Muscle layer of duodenum (tissue), 2 donors: ENCODE measurements at regions not wholly inside any gene's neighbourhood (a gene's known extent, or its start where the extent isn't known, plus 50 kb on each side); places are given as distances from the start of the nearest gene placed in this dataset.
A peak's percentile ranks its signal among the peaks of the same experiment; 100 is the strongest.

Experiments
- H3K27ac ChIP-seq: one replicate; pipeline ENCODE4 v1.7.0; 2013; ENCODE audit warnings: mild to moderate bottlenecking, low read length
- H3K27me3 ChIP-seq: one replicate; pipeline ENCODE4 v1.7.0; 2013; ENCODE audit warnings: low read depth, mild to moderate bottlenecking, control low read depth, low read length
- H3K36me3 ChIP-seq, 2 donors: one replicate each; pipeline ENCODE4 v1.7.0; 2013; ENCODE audit warnings: low read length in 2 of 2, control low read depth in 1 of 2, mild to moderate bottlenecking in 1 of 2; ENCODE audit not compliant: insufficient read depth in 2 of 2, control insufficient read depth in 1 of 2
- H3K4me1 ChIP-seq, 2 donors: one replicate each; pipeline ENCODE4 v1.7.0; 2013; ENCODE audit warnings: low read length in 2 of 2, mild to moderate bottlenecking in 2 of 2, control low read depth in 1 of 2, moderate library complexity in 1 of 2; ENCODE audit not compliant: insufficient read depth in 2 of 2, control insufficient read depth in 1 of 2
- H3K4me3 ChIP-seq, 2 donors: one replicate each; pipeline ENCODE4 v1.7.0; 2013; ENCODE audit warnings: low read length in 2 of 2, low read depth in 1 of 2, mild to moderate bottlenecking in 1 of 2
- H3K9me3 ChIP-seq, 2 donors: one replicate each; pipeline ENCODE4 v1.7.0; 2013; ENCODE audit warnings: low read length in 2 of 2, control low read depth in 1 of 2, mild to moderate bottlenecking in 1 of 2; ENCODE audit not compliant: control insufficient read depth in 1 of 2
- donor health status: healthy.

DNA sequence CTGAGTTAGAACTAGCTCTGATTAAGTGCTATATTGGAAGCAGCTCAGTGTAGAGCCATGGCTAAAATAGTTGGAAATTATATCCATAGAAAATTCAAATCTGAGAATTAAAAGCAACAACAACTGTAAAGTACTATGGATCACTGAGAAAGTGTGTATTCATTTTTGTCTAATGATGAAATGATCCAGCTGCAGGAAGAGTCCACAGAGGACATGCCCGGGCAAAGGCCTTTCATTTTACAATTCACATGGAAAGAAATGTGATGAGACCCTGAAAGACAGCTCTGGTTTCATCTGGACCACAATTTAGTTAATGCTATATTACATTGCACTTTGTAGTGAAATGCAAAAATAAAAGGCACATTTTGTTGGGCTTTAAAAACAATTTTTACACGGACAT is 196.8 kb upstream of the FAT1 start:
- Histone ChIP-seq H3K36me3 (no peaks in the 10 kb centered on the region), H3K27me3 (no peaks in the 10 kb centered on the region), H3K9me3 (no peaks in the 10 kb centered on the region), H3K4me3 (no peak overlapping the region), H3K4me1 (no peaks in the 10 kb centered on the region), H3K27ac (no peak overlapping the region)

DNA sequence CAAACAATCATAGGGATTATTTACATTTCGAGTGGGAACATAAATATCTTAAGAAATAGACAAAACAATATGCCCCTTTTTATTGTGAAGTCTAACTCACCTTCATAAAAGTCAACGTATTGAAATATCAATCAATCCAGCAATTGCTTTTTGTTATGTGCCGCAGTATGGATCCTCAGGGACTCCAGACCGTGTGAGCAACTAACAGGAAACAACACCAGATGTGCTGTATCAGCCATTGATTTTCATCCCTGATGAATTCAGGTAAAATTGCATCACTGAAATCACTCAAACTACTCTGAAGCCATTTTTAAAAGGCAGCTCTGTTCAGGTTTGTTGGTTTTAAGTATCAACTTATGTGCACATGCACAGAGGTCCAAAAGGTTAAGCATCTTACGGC is 197.3 kb upstream of the FAT1 start:
- Histone ChIP-seq H3K36me3 (no peaks in the 10 kb centered on the region), H3K4me3 (no peak overlapping the region), H3K27ac (peak overlapping the region; percentile 19), H3K9me3 (no peaks in the 10 kb centered on the region), H3K27me3 (no peaks in the 10 kb centered on the region), H3K4me1 (no peaks in the 10 kb centered on the region)

DNA sequence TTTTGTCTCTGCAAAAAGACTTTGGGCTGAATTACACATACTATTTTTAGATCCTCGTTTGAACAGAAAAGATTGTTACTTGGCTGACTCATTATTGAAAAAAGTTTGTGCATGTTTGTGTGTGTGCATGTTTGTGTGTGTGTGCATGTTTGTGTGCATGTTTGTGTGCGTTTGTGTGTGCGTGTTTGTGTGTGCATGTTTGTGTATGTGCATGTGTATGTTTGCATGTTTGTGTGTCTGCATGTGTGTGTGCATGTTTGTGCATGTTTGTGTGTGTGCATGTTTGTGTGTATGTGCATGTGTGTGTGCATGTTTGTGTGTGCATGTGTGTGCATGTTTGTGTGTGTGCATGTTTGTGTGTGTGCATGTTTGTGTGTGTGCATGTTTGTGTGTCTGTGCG is 201.1 kb upstream of the FAT1 start:
- H3K27me3 ChIP-seq = no peaks in the 10 kb centered on the region
- H3K4me3 ChIP-seq = no peak overlapping the region
- H3K4me1 ChIP-seq = no peaks in the 10 kb centered on the region
- H3K9me3 ChIP-seq = no peaks in the 10 kb centered on the region
- H3K27ac ChIP-seq = no peak overlapping the region
- H3K36me3 ChIP-seq = no peaks in the 10 kb centered on the region

DNA sequence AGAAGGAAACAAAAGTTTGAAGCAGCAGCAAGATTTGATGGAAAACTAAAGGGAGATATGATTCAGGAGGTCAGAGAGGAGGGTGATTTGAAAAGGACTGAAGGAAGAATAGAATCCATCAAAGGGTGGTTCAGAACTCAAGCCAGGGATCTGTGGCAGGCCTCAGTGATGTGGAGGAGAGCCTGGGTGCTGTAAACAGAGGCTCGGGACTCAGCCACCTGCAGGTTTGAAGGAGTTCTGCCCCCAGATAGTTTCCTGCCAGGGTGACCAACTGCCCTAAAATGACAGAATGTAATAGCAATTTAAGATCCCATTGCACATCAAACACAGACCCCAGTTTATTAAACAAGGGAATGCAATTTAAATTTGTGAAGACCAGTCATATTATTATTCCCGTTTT is 204.0 kb upstream of the FAT1 start:
- Histone ChIP-seq H3K4me1 (no peaks in the 10 kb centered on the region), H3K9me3 (no peaks in the 10 kb centered on the region), H3K4me3 (no peak overlapping the region), H3K27ac (no peak overlapping the region), H3K36me3 (no peaks in the 10 kb centered on the region), H3K27me3 (no peaks in the 10 kb centered on the region)

DNA sequence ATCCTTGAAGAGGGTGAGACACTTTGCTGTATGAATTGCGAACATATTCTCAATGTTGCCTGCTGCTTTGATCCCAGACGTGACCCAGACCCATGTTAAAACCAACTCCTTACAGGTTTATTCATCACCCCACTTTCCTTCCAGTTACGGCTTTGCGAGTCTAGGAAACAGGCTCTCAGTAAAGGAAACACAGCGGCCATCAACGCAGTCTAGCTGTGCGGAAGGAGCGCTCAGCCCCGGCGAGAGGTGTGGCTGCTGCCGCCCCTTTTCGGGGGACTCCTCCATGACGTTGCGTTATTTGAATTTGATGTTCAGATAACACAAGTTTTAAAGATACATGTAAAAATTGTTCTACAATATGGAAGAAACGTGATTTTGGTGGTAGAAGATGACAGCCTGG is 206.4 kb upstream of the FAT1 start:
- Histone ChIP-seq H3K4me3 (no peak overlapping the region), H3K9me3 (no peaks in the 10 kb centered on the region), H3K27ac (no peak overlapping the region), H3K36me3 (no peaks in the 10 kb centered on the region), H3K27me3 (no peaks in the 10 kb centered on the region), H3K4me1 (peaks cover 0 to 5% of the 10 kb centered on the region in 2 donors)

DNA sequence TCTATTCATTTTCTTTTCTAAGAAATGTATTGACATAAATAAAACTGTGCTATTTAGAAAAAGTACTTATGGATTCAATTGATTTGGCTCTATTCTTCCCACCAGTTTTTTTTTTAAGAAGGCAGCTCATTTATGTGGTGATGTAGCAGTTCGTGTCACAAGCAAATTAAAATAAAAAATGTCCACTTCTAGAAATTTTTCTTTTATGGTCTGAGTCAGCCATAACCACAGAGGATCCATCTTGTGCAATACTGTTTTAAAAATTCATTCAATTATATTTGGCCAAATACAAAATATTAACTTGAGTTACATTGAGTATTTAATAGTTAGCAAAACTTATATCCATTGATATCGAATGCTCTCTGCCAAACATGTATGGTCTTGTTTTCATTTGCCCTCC is 207.9 kb upstream of the FAT1 start:
- Histone ChIP-seq H3K27me3 (no peaks in the 10 kb centered on the region), H3K9me3 (no peaks in the 10 kb centered on the region), H3K36me3 (no peaks in the 10 kb centered on the region), H3K4me1 (peaks cover 4 to 7% of the 10 kb centered on the region in 2 donors), H3K4me3 (no peak overlapping the region), H3K27ac (no peak overlapping the region)

DNA sequence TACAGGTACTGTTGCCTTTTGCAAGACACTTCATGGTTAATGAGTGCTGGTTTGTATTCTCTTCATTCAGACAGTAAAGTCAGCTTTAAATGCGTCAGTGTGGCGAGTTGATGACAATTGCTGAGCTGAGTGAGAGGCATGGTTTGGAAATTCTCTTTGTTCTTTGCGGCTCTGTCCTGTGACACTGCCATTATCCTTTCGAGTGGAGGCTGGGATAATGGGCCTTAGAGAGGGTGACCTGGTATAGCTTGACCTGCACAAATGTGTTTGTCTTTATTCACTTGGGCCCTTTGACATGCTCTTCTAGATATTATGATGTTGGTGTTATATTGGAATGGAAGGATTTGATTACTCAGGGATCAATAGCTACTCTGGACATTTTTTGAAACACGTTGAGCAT is 208.5 kb upstream of the FAT1 start:
- no peak overlapping the region for H3K27ac ChIP-seq
- no peaks in the 10 kb centered on the region for H3K9me3 ChIP-seq
- no peak overlapping the region for H3K4me3 ChIP-seq
- peaks cover 4 to 11% of the 10 kb centered on the region in 2 donors for H3K4me1 ChIP-seq
- no peaks in the 10 kb centered on the region for H3K27me3 ChIP-seq
- H3K36me3 ChIP-seq = no peaks in the 10 kb centered on the region

DNA sequence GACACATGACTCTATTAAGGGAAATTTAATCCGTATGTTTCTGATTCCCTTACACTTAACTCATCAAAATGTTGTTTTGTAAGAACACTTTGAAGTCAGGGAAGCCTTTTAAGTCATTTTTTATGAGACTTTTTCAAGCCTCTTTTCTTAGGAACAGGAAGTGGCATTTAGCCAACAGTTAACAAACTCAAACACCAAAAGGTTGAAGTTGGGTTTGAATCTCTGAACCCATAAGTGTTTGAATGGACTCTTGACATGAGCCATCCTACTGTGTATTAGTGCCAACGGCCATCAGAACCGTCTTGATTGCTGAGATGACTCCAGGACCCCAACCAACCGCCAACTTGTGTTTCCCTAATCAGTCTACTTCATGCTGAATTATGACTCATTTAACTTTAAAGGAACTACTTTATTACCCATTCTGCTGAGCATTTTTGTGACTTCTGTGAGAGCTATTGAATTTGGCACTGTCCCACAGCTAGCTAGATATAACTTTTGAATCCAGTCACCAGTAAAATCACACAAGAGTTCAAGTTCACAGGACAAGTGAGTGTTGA is 209.1 kb upstream of the FAT1 start:
- no peaks in the 10 kb centered on the region for H3K27me3 ChIP-seq
- H3K9me3 ChIP-seq = no peaks in the 10 kb centered on the region
- no peaks in the 10 kb centered on the region for H3K36me3 ChIP-seq
- no peak overlapping the region for H3K27ac ChIP-seq
- no peak overlapping the region for H3K4me3 ChIP-seq
- peaks cover 4 to 11% of the 10 kb centered on the region in 2 donors for H3K4me1 ChIP-seq

DNA sequence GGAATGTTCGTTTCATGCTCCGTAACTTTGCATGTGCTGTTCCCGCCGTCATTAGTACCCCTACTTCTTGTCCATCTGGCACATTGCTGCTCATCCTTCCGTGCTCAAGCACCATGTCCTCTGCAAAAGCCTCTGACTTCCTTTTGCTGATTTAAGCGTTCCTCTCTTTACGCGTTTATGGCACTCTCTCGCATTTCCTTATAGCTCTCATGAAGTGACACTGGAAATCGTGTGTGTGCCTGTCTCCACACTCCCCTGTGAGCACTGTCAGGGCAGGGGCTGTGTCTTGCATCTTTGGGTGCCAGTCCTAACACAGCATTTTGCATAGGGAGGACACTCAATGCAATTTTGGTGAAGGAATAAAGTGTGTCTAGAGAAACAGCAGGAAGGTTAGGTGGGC is 210.6 kb upstream of the FAT1 start:
- no peak overlapping the region for H3K4me3 ChIP-seq
- no peaks in the 10 kb centered on the region for H3K36me3 ChIP-seq
- no peaks in the 10 kb centered on the region for H3K27me3 ChIP-seq
- H3K9me3 ChIP-seq = no peaks in the 10 kb centered on the region
- H3K4me1 ChIP-seq = peaks cover 4 to 11% of the 10 kb centered on the region in 2 donors
- H3K27ac ChIP-seq = no peak overlapping the region

DNA sequence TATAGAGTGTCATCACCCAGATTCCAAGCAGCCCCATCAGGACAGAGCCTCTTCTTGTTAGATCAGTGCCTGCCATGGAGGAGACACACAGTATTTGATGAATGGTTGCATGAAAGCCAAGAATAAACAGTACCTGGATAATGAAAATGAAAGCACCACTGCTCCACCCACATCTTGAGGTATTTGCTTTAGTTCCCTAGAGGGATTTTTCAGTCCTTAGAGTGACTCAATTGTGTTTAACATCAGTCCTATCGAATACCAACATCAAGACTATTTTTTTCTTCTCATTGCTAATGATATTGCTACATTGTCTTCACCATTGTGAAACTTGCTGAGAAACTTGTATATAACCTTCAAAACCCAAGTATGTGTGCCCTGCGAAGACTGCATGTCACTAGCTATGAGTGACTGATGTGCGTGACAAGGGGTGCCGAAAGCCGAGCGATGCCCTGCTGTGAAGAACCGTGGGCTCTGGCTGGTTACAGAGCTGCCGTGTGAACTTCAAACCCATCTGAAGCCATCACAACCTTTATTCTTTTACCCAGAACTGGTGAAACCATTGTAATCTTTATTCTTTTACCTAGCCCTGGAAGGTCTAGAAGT is 211.3 kb upstream of the FAT1 start:
- Histone ChIP-seq H3K9me3 (no peaks in the 10 kb centered on the region), H3K27me3 (no peaks in the 10 kb centered on the region), H3K4me3 (no peak overlapping the region), H3K4me1 (peaks cover 4 to 11% of the 10 kb centered on the region in 2 donors), H3K36me3 (no peaks in the 10 kb centered on the region), H3K27ac (no peak overlapping the region)

DNA sequence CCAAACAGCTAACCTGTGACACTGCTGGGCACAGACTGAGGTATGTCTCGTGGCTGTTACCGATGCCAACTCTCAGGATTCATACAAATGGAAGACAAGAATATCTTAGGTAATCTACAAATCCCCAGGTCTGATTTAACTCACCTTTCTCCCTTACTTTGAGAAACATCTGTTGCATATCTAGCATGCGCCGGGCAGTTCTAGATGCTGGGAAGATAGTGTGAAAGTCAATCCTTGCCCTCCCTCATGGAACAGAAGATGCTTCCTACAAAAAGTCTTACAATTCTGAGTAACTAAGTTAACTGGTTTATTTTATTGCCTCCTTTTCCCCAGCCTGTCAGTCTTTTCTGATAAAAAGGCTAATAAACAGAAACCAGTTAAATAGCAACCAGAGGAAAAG is 212.2 kb upstream of the FAT1 start:
- H3K36me3 ChIP-seq = no peaks in the 10 kb centered on the region
- H3K9me3 ChIP-seq = no peaks in the 10 kb centered on the region
- no peaks in the 10 kb centered on the region for H3K27me3 ChIP-seq
- peaks cover 4 to 11% of the 10 kb centered on the region in 2 donors for H3K4me1 ChIP-seq
- peak overlapping the region; percentile 90 for H3K27ac ChIP-seq
- no peak overlapping the region for H3K4me3 ChIP-seq
